ENCODE measurements at regions not wholly inside any gene's neighbourhood (a gene's known extent, or its start where the extent isn't known, plus 50 kb on each side); places are given as distances from the start of the nearest gene placed in this dataset.

DNA sequence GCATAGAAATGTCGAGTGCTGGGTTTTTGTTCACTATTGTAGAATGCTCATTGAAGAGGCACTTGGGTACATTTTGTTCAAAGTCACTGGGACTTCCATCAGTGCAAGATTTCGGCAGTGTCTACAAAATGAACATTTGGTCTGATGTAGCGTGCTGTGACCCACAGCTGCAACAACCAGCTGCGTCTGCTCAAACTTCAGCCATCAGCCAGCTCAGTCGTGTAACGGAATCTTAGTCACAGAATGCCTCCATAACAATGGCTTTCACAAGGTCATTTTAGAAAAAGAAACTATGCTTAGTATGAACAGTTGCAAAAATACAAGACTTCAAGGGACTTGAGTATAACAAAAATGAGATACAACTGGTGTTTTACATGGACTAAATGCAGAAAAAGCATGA is 828.1 kb upstream of the GRAMD2B start:
- no peaks in the 10 kb centered on the region for H3K27me3 ChIP-seq (ENCODE audit: control insufficient read depth in 2 of 2, insufficient read depth in 2 of 2, low read length in 2 of 2)
- no peaks in the 10 kb centered on the region for H3K4me1 ChIP-seq (ENCODE audit: control insufficient read depth, extremely low read depth, insufficient read depth, low read length)
- dilution Hi-C loops (cut with MboI; ENCODE audit: extremely low pct_ligation_motif_present, low sequenced_read_pairs), result no loop called here
- H3K4me2 ChIP-seq (ENCODE audit: insufficient read depth, low read length), result no peak overlapping the region
- H3K9me3 ChIP-seq (replicated peaks; ENCODE audit: control insufficient read depth, insufficient read depth, low read length), result no peaks in the 10 kb centered on the region
- no peak for DNase-seq (ENCODE audit: low read depth, low spot score)
- H3K4me3 ChIP-seq (replicated peaks in 1 of 3; ENCODE audit: insufficient read depth in 1 of 3, low read depth in 1 of 3, low read length in 3 of 3), result no peak overlapping the region
- H3K27ac ChIP-seq (ENCODE audit: insufficient read depth, low read depth, low read length), result no peak overlapping the region
- no peak overlapping the region for H2AFZ ChIP-seq (ENCODE audit: low read depth, low read length)
- intact Hi-C loops (cut with micrococcal nuclease), result no loop called here
- no peak for FAIRE-seq
- no peaks in the 10 kb centered on the region for H3K36me3 ChIP-seq (ENCODE audit: control insufficient read depth in 2 of 2, extremely low read depth in 1 of 2, insufficient read depth in 2 of 2, low read length in 2 of 2)
- H4K20me1 ChIP-seq (replicated peaks; ENCODE audit: control insufficient read depth, extremely low read depth, insufficient read depth, low read length), result no peaks in the 10 kb centered on the region
- BruUV-seq (replicated peaks), result no TSS peak
- H3K79me2 ChIP-seq (ENCODE audit: control insufficient read depth, insufficient read depth, low read length), result no peaks in the 10 kb centered on the region
- H3K9me1 ChIP-seq (replicated peaks; ENCODE audit: control insufficient read depth, extremely low read depth, insufficient read depth, low read length), result no peaks in the 10 kb centered on the region
- ChIA-PET CTCF (no interaction called here), POLR2A (no interaction called here)
- no peak overlapping the region for H3K9ac ChIP-seq (replicated peaks; ENCODE audit: extremely low read depth, insufficient read depth, low read length)
- no peak for TF ChIP-seq JUN (IDR thresholded peaks at IDR 0.05; ENCODE audit: borderline replicate concordance, insufficient read depth, insufficient read length, low read depth)
- TF ChIP-seq, protein P1, sequence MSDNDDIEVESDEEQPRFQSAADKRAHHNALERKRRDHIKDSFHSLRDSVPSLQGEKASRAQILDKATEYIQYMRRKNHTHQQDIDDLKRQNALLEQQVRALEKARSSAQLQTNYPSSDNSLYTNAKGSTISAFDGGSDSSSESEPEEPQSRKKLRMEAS (IDR thresholded peaks at IDR 0.05; ENCODE audit: insufficient read depth, insufficient read length), result no peak
- no peak for TF ChIP-seq FOS (IDR thresholded peaks at IDR 0.05; ENCODE audit: borderline replicate concordance, insufficient read depth, low read length)

DNA sequence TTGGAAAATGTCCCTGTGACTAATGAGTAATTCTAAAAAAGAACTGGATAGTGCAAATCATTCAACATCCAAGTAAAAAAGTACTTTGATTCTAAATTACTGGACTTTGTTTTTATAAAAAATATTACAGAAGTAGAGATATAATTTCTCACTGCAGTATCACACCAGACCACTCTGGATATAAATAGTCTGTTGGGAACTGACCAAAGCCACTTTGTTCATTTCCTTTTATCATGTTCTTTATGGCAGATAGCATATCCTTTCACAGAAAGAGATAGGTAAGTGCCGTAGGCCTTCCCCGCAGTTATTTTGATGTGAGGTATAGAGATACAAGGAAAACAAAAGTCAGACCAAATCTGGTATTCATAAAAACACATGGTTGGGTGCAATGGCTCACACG is 827.4 kb upstream of the GRAMD2B start:
- TF ChIP-seq, protein P1 (IDR thresholded peaks at IDR 0.05; ENCODE audit: insufficient read depth, insufficient read length), result no peak
- TF ChIP-seq, protein P2, sequence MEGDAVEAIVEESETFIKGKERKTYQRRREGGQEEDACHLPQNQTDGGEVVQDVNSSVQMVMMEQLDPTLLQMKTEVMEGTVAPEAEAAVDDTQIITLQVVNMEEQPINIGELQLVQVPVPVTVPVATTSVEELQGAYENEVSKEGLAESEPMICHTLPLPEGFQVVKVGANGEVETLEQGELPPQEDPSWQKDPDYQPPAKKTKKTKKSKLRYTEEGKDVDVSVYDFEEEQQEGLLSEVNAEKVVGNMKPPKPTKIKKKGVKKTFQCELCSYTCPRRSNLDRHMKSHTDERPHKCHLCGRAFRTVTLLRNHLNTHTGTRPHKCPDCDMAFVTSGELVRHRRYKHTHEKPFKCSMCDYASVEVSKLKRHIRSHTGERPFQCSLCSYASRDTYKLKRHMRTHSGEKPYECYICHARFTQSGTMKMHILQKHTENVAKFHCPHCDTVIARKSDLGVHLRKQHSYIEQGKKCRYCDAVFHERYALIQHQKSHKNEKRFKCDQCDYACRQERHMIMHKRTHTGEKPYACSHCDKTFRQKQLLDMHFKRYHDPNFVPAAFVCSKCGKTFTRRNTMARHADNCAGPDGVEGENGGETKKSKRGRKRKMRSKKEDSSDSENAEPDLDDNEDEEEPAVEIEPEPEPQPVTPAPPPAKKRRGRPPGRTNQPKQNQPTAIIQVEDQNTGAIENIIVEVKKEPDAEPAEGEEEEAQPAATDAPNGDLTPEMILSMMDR (IDR thresholded peaks at IDR 0.05; ENCODE audit: extremely low read depth in 1 of 2, insufficient read depth in 1 of 2, low read depth in 1 of 2, low read length in 2 of 2), result no peak
- TF ChIP-seq MYC (IDR thresholded peaks at IDR 0.05; ENCODE audit: low read depth, low read length), result no peak
- no peak for TF ChIP-seq GATA2 (IDR thresholded peaks at IDR 0.05; ENCODE audit: insufficient read depth, insufficient read length, low read depth, low read length)
- no peak for TF ChIP-seq EZH2 (IDR thresholded peaks at IDR 0.05; ENCODE audit: borderline replicate concordance, low read depth, low read length, severe bottlenecking)
- TF ChIP-seq JUN (IDR thresholded peaks at IDR 0.05; ENCODE audit: borderline replicate concordance, insufficient read depth, insufficient read length, low read depth), result no peak
- TF ChIP-seq FOS (IDR thresholded peaks at IDR 0.05; ENCODE audit: borderline replicate concordance, insufficient read depth, low read length), result no peak
- BruUV-seq (replicated peaks), result no TSS peak
- no peak overlapping the region for H2AFZ ChIP-seq (ENCODE audit: low read depth, low read length)
- DNase-seq (ENCODE audit: low read depth, low spot score) (no peak), FAIRE-seq (no peak)
- H3K4me2 ChIP-seq (ENCODE audit: insufficient read depth, low read length), result no peak overlapping the region
- H3K79me2 ChIP-seq (ENCODE audit: control insufficient read depth, insufficient read depth, low read length), result no peaks in the 10 kb centered on the region
- H3K4me3 ChIP-seq (replicated peaks in 1 of 3; ENCODE audit: insufficient read depth in 1 of 3, low read depth in 1 of 3, low read length in 3 of 3), result no peak overlapping the region
- no peak overlapping the region for H3K27ac ChIP-seq (ENCODE audit: insufficient read depth, low read depth, low read length)
- intact Hi-C loops (cut with micrococcal nuclease) (no loop called here), dilution Hi-C loops (cut with MboI; ENCODE audit: extremely low pct_ligation_motif_present, low sequenced_read_pairs) (no loop called here)
- ChIA-PET POLR2A (no interaction called here), CTCF (no interaction called here)
- no peaks in the 10 kb centered on the region for H3K36me3 ChIP-seq (ENCODE audit: control insufficient read depth in 2 of 2, extremely low read depth in 1 of 2, insufficient read depth in 2 of 2, low read length in 2 of 2)
- no peak overlapping the region for H3K9ac ChIP-seq (replicated peaks; ENCODE audit: extremely low read depth, insufficient read depth, low read length)
- H3K4me1 ChIP-seq (ENCODE audit: control insufficient read depth, extremely low read depth, insufficient read depth, low read length), result no peaks in the 10 kb centered on the region
- H3K9me3 ChIP-seq (replicated peaks; ENCODE audit: control insufficient read depth, insufficient read depth, low read length), result no peaks in the 10 kb centered on the region
- H4K20me1 ChIP-seq (replicated peaks; ENCODE audit: control insufficient read depth, extremely low read depth, insufficient read depth, low read length), result no peaks in the 10 kb centered on the region
- H3K9me1 ChIP-seq (replicated peaks; ENCODE audit: control insufficient read depth, extremely low read depth, insufficient read depth, low read length), result no peaks in the 10 kb centered on the region
- H3K27me3 ChIP-seq (ENCODE audit: control insufficient read depth in 2 of 2, insufficient read depth in 2 of 2, low read length in 2 of 2), result no peaks in the 10 kb centered on the region

Data from endothelial cell of umbilical vein (primary cell).